Prostate gland (tissue), 2 donors: ENCODE measurements at regions not wholly inside any gene's neighbourhood (a gene's known extent, or its start where the extent isn't known, plus 50 kb on each side); places are given as distances from the start of the nearest gene placed in this dataset.

Experiments
- DNase-seq: peaks from one replicate; pipeline ENCODE4 v3.0.0-alpha.2; 2019; ENCODE audit warnings: low spot score
- H3K27ac ChIP-seq, 2 donors: fragments of 200-600 bp; sonication (generic); 2 replicates each; pipeline ENCODE4 v1.5.1; 2017 to 2019
- H3K27me3 ChIP-seq: fragments of 200-600 bp; sonication (generic); replicated peaks from 2 replicates; pipeline ENCODE4 v1.5.1; 2019; ENCODE audit not compliant: insufficient read depth
- H3K36me3 ChIP-seq, 2 donors: fragments of 200-600 bp; sonication (generic); 1 replicate in 1 of 2; 2 replicates in 1 of 2; pipeline versions ENCODE4 v1.5.1 to v1.8.1; 2017 to 2019
- H3K4me1 ChIP-seq: fragments of 200-600 bp; sonication (generic); replicated peaks from 2 replicates; pipeline ENCODE4 v1.5.1; 2019
- H3K4me3 ChIP-seq, 2 donors: fragments of 200-600 bp; sonication (generic); 2 replicates each; pipeline ENCODE4 v1.5.1; 2017 to 2019
- H3K9me3 ChIP-seq: fragments of 200-600 bp; sonication (generic); 2 replicates; pipeline ENCODE4 v1.5.1; 2017
- POLR2A ChIP-seq: fragments of 450-650 bp; IDR thresholded peaks from one replicate; pipeline ENCODE4 v1.6.1; 2016; ENCODE audit warnings: antibody characterized with exemption, mild to moderate bottlenecking
- POLR2AphosphoS5 ChIP-seq: sonication (generic); formaldehyde crosslinking; IDR thresholded peaks from one replicate; pipeline ENCODE4 v1.6.1; 2017; ENCODE audit warnings: antibody characterized with exemption
- WGBS: methylation state at CpG from one replicate; pipeline ENCODE4 v1.1.5; 2018; 5-methylcytosine and 5-hydroxymethylcytosine counted together
- intact Hi-C: fragments of 100-400 bp; cut with DNase I; formaldehyde crosslinking; loops from one replicate; pipeline ENCODE4 v1.14.2; 2022
- TF ChIP-seq, protein P1 (sequence below), 4 experiments: fragments of 200-600 bp in 2 of 4; fragments of 450-650 bp in 2 of 4; sonication (generic) in 2 of 4; IDR thresholded peaks; 1 replicate in 3 of 4; 2 replicates in 1 of 4; pipeline ENCODE4 v1.5.1; 2016 to 2019; ENCODE audit warnings: antibody characterized with exemption in 4 of 4, mild to moderate bottlenecking in 2 of 4, moderate library complexity in 2 of 4

DNA sequence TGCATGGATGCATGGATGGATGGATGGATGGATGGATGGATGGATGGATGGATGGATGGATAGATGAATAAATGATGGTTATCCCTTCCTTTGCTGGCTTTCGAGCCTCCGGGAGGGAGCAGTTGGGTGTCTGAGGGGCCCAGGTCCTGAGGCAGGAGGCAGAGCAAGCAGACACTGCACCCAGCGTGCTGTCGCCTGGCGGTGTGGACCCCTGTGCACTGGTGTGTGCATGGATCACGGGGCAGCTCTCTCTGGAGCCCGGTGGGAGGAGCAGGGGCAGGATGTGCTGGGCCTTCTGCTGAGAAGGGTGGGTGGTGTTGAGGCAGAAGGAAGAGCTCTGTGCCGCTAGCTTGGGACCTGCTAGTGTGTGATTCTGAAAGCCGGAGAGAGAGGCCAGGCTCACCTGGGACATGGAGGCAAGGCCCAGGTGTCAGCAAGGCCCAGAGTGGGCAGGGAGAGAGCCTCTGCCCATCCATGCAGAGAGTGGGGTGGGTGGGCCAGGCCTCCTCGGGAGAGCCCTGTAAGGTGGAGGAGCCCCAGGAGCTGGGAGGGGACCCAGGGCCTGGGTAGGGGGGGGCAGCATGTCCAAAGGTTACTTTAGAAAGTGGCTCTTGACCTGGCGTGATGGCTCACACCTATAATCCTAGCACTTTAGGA lies 254.4 kb downstream of the BRD1 start:
- Histone ChIP-seq H3K27ac (no peak overlapping the region), H3K4me1 (no peaks in the 10 kb centered on the region), H3K27me3 (no peaks in the 10 kb centered on the region), H3K9me3 (no peaks in the 10 kb centered on the region), H3K36me3 (no peaks in the 10 kb centered on the region), H3K4me3 (no peak overlapping the region)
- intact Hi-C loops = no loop called here
- TF ChIP-seq POLR2A = no peak
- no peak for TF ChIP-seq POLR2AphosphoS5
- TF ChIP-seq, protein P1, sequence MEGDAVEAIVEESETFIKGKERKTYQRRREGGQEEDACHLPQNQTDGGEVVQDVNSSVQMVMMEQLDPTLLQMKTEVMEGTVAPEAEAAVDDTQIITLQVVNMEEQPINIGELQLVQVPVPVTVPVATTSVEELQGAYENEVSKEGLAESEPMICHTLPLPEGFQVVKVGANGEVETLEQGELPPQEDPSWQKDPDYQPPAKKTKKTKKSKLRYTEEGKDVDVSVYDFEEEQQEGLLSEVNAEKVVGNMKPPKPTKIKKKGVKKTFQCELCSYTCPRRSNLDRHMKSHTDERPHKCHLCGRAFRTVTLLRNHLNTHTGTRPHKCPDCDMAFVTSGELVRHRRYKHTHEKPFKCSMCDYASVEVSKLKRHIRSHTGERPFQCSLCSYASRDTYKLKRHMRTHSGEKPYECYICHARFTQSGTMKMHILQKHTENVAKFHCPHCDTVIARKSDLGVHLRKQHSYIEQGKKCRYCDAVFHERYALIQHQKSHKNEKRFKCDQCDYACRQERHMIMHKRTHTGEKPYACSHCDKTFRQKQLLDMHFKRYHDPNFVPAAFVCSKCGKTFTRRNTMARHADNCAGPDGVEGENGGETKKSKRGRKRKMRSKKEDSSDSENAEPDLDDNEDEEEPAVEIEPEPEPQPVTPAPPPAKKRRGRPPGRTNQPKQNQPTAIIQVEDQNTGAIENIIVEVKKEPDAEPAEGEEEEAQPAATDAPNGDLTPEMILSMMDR (IDR thresholded peaks at IDR 0.05) = no peak
- 92% methylated on average over 11 of the region's 11 CpGs for WGBS
- no peak for DNase-seq

DNA sequence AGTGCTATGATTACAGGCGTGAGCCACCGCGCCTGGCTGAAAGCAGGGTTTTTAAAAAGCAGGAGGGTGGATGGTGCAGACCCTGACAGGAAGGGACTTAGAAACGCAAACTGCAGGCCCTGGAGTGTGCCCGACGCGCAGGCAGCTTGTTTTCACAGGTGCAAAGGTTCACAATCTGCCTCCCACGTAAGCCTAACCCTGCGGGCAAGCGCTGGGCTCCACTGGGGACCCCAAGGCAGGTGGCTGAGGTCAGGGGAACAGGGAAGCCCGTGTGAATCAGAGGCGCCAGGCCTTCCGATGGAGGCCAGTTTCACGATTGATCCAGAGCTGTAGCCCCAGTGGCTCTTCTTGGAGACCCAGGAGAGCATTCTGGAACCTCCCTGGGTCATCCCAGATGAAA lies 256.3 kb downstream of the BRD1 start:
- no peak for DNase-seq
- no peaks in the 10 kb centered on the region for H3K9me3 ChIP-seq
- H3K4me1 ChIP-seq = no peaks in the 10 kb centered on the region
- H3K4me3 ChIP-seq = no peak overlapping the region
- no peak overlapping the region for H3K27ac ChIP-seq
- TF ChIP-seq POLR2A (no peak), POLR2AphosphoS5 (no peak)
- TF ChIP-seq, protein P1 (IDR thresholded peaks at IDR 0.05) = no peak
- intact Hi-C loops = no loop called here
- WGBS = 91% methylated on average over 14 of the region's 14 CpGs
- H3K36me3 ChIP-seq = no peaks in the 10 kb centered on the region
- no peaks in the 10 kb centered on the region for H3K27me3 ChIP-seq

DNA sequence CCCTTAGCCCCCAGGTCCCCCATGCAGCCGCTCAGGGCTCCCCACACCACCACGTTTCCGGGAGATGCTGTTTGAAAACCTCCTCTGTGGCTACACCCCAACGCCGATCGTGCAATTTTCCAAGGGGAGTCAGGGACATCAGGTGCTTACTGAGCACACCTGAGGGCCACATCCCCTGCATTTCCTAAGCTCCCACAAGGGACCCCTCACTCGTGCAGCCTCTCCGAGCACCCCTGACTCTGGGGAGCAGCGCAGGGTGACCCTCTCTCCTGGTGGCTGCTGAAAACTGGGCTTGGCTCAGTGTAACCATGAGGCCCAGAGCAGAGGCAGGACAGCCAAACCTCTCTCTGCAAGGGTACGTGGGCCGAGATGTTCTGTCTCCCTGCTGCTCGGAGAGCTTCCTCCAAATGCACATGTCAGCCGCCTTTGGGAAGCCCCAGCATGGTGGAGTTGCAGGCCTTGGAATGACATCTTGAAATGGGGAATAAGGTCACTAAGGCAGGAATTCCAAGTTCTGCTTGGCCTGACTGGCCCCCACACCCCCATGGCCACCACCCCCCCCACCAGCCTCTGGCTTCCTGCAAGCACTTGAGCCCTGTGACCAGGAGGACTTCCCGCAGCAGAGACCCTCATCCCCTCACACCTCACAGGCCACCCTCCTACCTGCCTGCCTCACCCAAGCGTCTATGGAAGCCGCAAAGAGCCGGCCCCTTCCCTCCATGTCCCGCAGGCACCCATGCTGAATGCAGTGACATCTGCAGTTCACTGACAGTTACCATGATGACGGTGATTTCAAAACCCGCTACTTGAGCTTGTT lies 257.4 kb downstream of the BRD1 start:
- intact Hi-C loops = no loop called here
- H3K4me3 ChIP-seq = no peak overlapping the region
- no peaks in the 10 kb centered on the region for H3K4me1 ChIP-seq
- no peaks in the 10 kb centered on the region for H3K36me3 ChIP-seq
- TF ChIP-seq POLR2AphosphoS5 (no peak), POLR2A (no peak)
- TF ChIP-seq, protein P1 (IDR thresholded peaks at IDR 0.05) = no peak
- no peaks in the 10 kb centered on the region for H3K27me3 ChIP-seq
- DNase-seq = no peak
- WGBS = 72% methylated on average over 17 of the region's 20 CpGs
- no peaks in the 10 kb centered on the region for H3K9me3 ChIP-seq
- no peak overlapping the region for H3K27ac ChIP-seq

DNA sequence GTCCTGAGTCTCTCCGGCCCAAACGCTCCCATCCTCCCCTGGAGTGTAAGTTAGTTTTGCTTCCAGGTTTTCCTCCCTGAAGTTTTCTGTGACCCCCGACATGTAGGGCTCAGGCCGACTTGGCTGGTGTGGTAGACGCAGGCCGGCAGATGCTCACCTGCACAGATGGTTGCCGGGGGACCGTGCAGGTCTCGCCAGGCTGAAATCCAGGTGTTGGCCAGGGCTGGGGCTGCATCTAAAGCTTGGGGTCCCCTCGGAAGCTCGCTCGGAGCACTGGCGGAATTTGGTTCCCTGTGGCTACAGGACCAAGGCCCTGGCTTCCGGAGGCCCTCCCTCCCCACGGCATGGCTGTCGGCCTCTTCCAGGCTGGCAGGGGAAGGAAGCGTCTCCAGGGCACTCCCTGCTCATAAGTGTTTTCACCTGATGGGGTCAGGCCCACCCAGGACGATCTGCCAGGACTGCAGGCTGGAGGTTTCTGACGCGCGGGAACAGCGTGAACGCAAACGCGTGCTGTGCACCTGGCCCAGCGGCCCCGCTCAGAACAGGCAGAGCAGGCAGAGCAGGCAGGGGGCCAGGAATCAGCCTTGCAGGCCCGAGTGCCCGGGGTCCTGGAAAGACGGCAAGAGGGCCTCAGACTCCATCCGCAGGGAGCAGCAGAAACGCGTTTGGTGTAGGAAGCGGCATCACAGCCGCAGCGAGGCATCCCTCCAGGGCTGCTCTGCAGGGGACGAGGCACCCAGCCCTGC lies 258.2 kb downstream of the BRD1 start:
- Histone ChIP-seq H3K9me3 (no peaks in the 10 kb centered on the region), H3K4me3 (no peak overlapping the region), H3K4me1 (no peaks in the 10 kb centered on the region), H3K36me3 (no peaks in the 10 kb centered on the region), H3K27me3 (no peaks in the 10 kb centered on the region), H3K27ac (no peak overlapping the region)
- TF ChIP-seq POLR2AphosphoS5 (no peak), POLR2A (no peak)
- TF ChIP-seq, protein P1 (IDR thresholded peaks at IDR 0.05) = no peak
- intact Hi-C loops = no loop called here
- 75% methylated on average over 37 of the region's 37 CpGs for WGBS
- no peak for DNase-seq
